ENCODE measurements at regions not wholly inside any gene's neighbourhood (a gene's known extent, or its start where the extent isn't known, plus 50 kb on each side); places are given as distances from the start of the nearest gene placed in this dataset.
"Not testable (repeated sequence)": the region's sequence is repeated elsewhere in the genome, so short reads cannot be mapped to it uniquely, and the experiment has no call there.

DNA sequence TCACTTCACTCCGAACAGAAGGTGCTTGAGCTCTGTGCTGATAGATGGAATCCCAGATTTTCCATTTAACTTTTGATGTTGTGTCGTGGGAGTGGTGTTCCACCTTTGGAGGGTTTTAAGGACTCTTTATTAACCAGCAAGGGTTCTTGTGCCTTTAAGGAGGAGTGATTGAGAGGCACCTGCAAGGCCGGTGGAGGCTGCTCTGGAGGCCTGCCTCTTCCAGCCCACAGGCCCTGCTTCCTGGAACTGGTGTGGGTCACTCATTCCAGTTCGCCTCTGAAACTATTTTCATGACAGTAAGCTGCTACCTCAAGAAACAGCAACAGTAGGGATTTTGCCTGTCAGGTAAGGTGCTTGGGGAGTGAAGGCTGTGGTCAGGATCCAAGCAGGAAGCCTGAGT is 58.8 kb upstream of the APCDD1L start:
- 89 to 92% methylated on average over 4 of the region's 4 CpGs for WGBS, 2 donors
- no peak for DNase-seq
- no peaks in the 10 kb centered on the region for H3K9me3 ChIP-seq
- no peaks in the 10 kb centered on the region for H3K27me3 ChIP-seq
- no peak overlapping the region for H3K4me3 ChIP-seq
- TF ChIP-seq POLR2A (IDR thresholded peaks at IDR 0.05) (no peak), POLR2AphosphoS5 (IDR thresholded peaks at IDR 0.05) (no peak), CTCF (IDR thresholded peaks at IDR 0.05) (no peak), EP300 (IDR thresholded peaks at IDR 0.05) (no peak)
- intact Hi-C loops (cut with DNase I), result loop anchor here (5.0 to 10.0 kb wide), 3 partner anchors 73 to 189 kb away; partner anchors contain the start of gene VAPB
- no peaks in the 10 kb centered on the region for H3K36me3 ChIP-seq
- H3K4me1 ChIP-seq, result peaks cover 2 to 48% (median 46%) of the 10 kb centered on the region in 4 donors
- H3K27ac ChIP-seq, result no peak overlapping the region

DNA sequence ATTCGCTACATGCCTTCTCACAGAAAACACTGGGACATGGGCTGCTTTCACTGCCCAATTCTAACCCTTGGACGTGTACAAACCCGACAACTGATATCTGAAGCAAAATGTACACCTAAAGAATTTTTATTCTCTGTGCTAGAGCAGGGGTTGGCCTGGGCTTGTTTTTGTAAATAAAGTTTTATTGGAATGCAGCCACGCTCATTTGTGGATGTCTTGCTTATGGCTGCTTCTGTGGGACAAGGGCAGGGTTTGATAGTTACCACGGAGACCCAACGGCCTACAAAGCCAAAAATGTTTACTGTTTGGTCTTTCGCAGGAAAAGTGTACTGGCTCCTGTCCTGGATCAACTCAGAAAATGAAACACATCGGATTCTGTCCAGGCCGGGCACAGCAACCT is 58.1 kb upstream of the APCDD1L start:
- no peaks in the 10 kb centered on the region for H3K9me3 ChIP-seq
- 69 to 83% methylated on average over 9 of the region's 9 CpGs for WGBS, 2 donors
- no peak for TF ChIP-seq POLR2AphosphoS5 (IDR thresholded peaks at IDR 0.05)
- TF ChIP-seq POLR2A (IDR thresholded peaks at IDR 0.05), result no peak
- TF ChIP-seq CTCF (IDR thresholded peaks at IDR 0.05), result no peak
- no peak for TF ChIP-seq EP300 (IDR thresholded peaks at IDR 0.05)
- intact Hi-C loops (cut with DNase I), result loop anchor here (5.0 to 10.0 kb wide), 3 partner anchors 74 to 188 kb away; partner anchors contain the start of gene VAPB
- H3K27me3 ChIP-seq, result no peaks in the 10 kb centered on the region
- peak overlapping the region in 3 of 4 donors; percentile 76 to 88 (median 82) for H3K27ac ChIP-seq
- no peaks in the 10 kb centered on the region for H3K36me3 ChIP-seq
- H3K4me3 ChIP-seq, result no peak overlapping the region
- peaks cover 2 to 56% (median 49%) of the 10 kb centered on the region in 4 donors for H3K4me1 ChIP-seq
- DNase-seq, result no peak

DNA sequence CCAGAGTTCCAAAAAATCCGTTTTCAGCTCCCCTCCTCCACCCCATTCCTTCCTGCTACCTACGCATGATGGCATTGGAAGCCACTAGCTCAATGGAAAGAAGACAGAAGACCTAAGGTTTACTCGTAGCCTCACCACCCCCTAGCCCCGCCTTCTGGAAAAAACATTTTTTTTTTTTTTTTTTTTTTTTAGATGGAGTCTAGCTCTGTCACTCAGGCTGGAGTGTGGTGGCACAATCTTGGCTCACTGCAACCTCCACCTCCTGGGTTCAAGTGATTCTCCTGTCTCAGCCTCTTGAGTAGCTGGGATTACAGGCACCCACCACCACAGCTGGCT is 57.2 kb upstream of the APCDD1L start:
- peak overlapping the region; percentile 31 to 88 (median 79) for H3K27ac ChIP-seq
- not testable (repeated sequence) for H3K36me3 ChIP-seq, H3K27me3 ChIP-seq, H3K9me3 ChIP-seq, DNase-seq, H3K4me3 ChIP-seq
- WGBS, 2 donors, result 42 to 58% methylated on average over 4 of the region's 4 CpGs
- peaks cover 2 to 59% (median 51%) of the 10 kb centered on the region in 4 donors for H3K4me1 ChIP-seq
- intact Hi-C loops (cut with DNase I), result loop anchor here (5.0 to 10.0 kb wide), 3 partner anchors 75 to 188 kb away; partner anchors contain the start of gene VAPB

GRCh38 chr20:58571693-58572427 is 56.7 kb upstream of the APCDD1L start:
- peak; percentile 76 for DNase-seq
- Histone ChIP-seq H3K4me3 (no peak overlapping the region), H3K4me1 (peaks cover 2 to 59% (median 51%) of the 10 kb centered on the region in 4 donors), H3K36me3 (no peaks in the 10 kb centered on the region), H3K27ac (peak overlapping the region; percentile 31 to 88 (median 79)), H3K9me3 (no peaks in the 10 kb centered on the region), H3K27me3 (no peaks in the 10 kb centered on the region)
- no peak for TF ChIP-seq POLR2A (IDR thresholded peaks at IDR 0.05)
- TF ChIP-seq EP300 (IDR thresholded peaks at IDR 0.05), result peak in 3 of 4 donors; percentile 33 to 73 (median 52)
- no peak for TF ChIP-seq CTCF (IDR thresholded peaks at IDR 0.05)
- peak; percentile 52 to 90 (median 82) for TF ChIP-seq POLR2AphosphoS5 (IDR thresholded peaks at IDR 0.05)
- intact Hi-C loops (cut with DNase I), result loop anchor here (5.0 to 10.0 kb wide), 3 partner anchors 75 to 187 kb away; partner anchors contain the start of gene VAPB
- 10 to 51% methylated on average over 16 of the region's 16 CpGs for WGBS, 2 donors

- WGBS, 2 donors, result 13 to 54% methylated on average over 2 of the region's 2 CpGs
- Histone ChIP-seq H3K27ac (peak overlapping the region; percentile 31 to 88 (median 79)), H3K4me3 (no peak overlapping the region), H3K4me1 (peaks cover 2 to 59% (median 51%) of the 10 kb centered on the region in 4 donors), H3K36me3 (no peaks in the 10 kb centered on the region), H3K27me3 (no peaks in the 10 kb centered on the region), H3K9me3 (no peaks in the 10 kb centered on the region)
- DNase-seq, result no peak
- TF ChIP-seq POLR2AphosphoS5 (IDR thresholded peaks at IDR 0.05), result peak in 1 of 4 donors; percentile 77
- TF ChIP-seq POLR2A (IDR thresholded peaks at IDR 0.05), result no peak
- intact Hi-C loops (cut with DNase I), result loop anchor here (5.0 to 10.0 kb wide), 3 partner anchors 76 to 187 kb away; partner anchors contain the start of gene VAPB
Observed at GRCh38 chr20:58571356-58571692, 56.1 kb upstream of the APCDD1L start.

Data from sigmoid colon (tissue), 6 donors.